ENCODE measurements at regions not wholly inside any gene's neighbourhood (a gene's known extent, or its start where the extent isn't known, plus 50 kb on each side); places are given as distances from the start of the nearest gene placed in this dataset.

GRCh38 chr7:68892236-68892635 is 706.0 kb upstream of the AUTS2 start:
- H2BK20ac ChIP-seq (ENCODE audit: low read length): no peak overlapping the region
- H3K23ac ChIP-seq (ENCODE audit: insufficient read length): no peak overlapping the region
- H3K4me2 ChIP-seq (ENCODE audit: insufficient read depth in 1 of 2, low read depth in 2 of 2, low read length in 2 of 2): no peak overlapping the region
- H2AFZ ChIP-seq (ENCODE audit: low read length): no peak overlapping the region; the same call in 1 of the 2 replicates
- no peaks in the 10 kb centered on the region for H3K23me2 ChIP-seq (ENCODE audit: low read depth, low read length)
- no peak overlapping the region for H2BK15ac ChIP-seq (ENCODE audit: low read length)
- TF ChIP-seq TEAD4 (IDR thresholded peaks at IDR 0.05; ENCODE audit: low read depth, low read length): no peak
- ChIA-PET POLR2A (ENCODE audit: partially characterized antibody) (no interaction called here), CTCF (ENCODE audit: partially characterized antibody) (interaction anchor here (0.6 kb wide), 1 partner anchor 378 kb away, joined by 3 read pairs; no protein-coding TSS in a partner anchor)
- no peak overlapping the region for H2AK5ac ChIP-seq (ENCODE audit: low read depth, low read length)
- H3K4ac ChIP-seq (replicated peaks; ENCODE audit: insufficient read length, low read depth, low read length): no peak overlapping the region
- H3K27me3 ChIP-seq (replicated peaks in 1 of 4; ENCODE audit: control insufficient read depth in 3 of 4, extremely low read depth in 1 of 4, insufficient read depth in 3 of 4, low read length in 3 of 4): no peaks in the 10 kb centered on the region
- H3K36me3 ChIP-seq (ENCODE audit: control insufficient read depth in 2 of 4, insufficient read depth in 4 of 4, low read length in 3 of 4): no peaks in the 10 kb centered on the region
- no peak overlapping the region for H2BK5ac ChIP-seq (ENCODE audit: low read depth, low read length)
- H3K14ac ChIP-seq (ENCODE audit: insufficient read length): no peak overlapping the region
- H4K8ac ChIP-seq (ENCODE audit: extremely low read depth, insufficient read depth, low read length): no peak overlapping the region
- 93% methylated on average over 3 of the region's 3 CpGs; no CpG with 5 or more reads in 1 of the 2 experiments for WGBS, 2 experiments (ENCODE audit: extremely low coverage in 1 of 2, insufficient coverage in 1 of 2, insufficient read length in 1 of 2, insufficient replicate concordance in 2 of 2, low coverage in 1 of 2, low lambda C conversion rate in 2 of 2, missing lambda C conversion rate in 1 of 2)
- H3K4me3 ChIP-seq (ENCODE audit: extremely low read depth in 1 of 4, insufficient read depth in 2 of 4, low read depth in 3 of 4, low read length in 4 of 4): no peak overlapping the region
- no peaks in the 10 kb centered on the region for H3K4me1 ChIP-seq (replicated peaks in 1 of 4; ENCODE audit: control insufficient read depth in 3 of 4, insufficient read depth in 4 of 4, low read length in 3 of 4)
- no peak overlapping the region for H4K91ac ChIP-seq (replicated peaks; ENCODE audit: insufficient read length, low read length)
- no peak overlapping the region for H3K56ac ChIP-seq (replicated peaks; ENCODE audit: insufficient read length, low read depth, low read length)
- H3K9me3 ChIP-seq (ENCODE audit: insufficient read depth in 2 of 2, low read depth in 1 of 2, low read length in 1 of 2): no peaks in the 10 kb centered on the region
- H3K9ac ChIP-seq (replicated peaks in 1 of 4; ENCODE audit: extremely low read depth in 1 of 4, low read depth in 3 of 4, low read length in 3 of 4): no peak overlapping the region
- H3K18ac ChIP-seq (ENCODE audit: extremely low read depth, low read length): no peak overlapping the region
- no peak overlapping the region for H3K27ac ChIP-seq (ENCODE audit: low read depth, low read length)
- no peak overlapping the region for H4K5ac ChIP-seq (ENCODE audit: insufficient read length, low read depth, low read length)
- no peaks in the 10 kb centered on the region for H3K79me2 ChIP-seq (ENCODE audit: control insufficient read depth in 1 of 2, insufficient read depth in 2 of 2, low read length in 2 of 2)
- H4K20me1 ChIP-seq (replicated peaks in 1 of 2; ENCODE audit: control insufficient read depth in 1 of 2, insufficient read depth in 2 of 2, low read length in 2 of 2): no peaks in the 10 kb centered on the region
- no peak overlapping the region for H2BK120ac ChIP-seq (replicated peaks; ENCODE audit: low read depth, low read length)
- FAIRE-seq (no peak), DNase-seq (ENCODE audit: low read depth in 1 of 2, low spot score in 2 of 2) (no peak)
- no peak overlapping the region for H2BK12ac ChIP-seq (ENCODE audit: low read depth, low read length)
- no peaks in the 10 kb centered on the region for H3K79me1 ChIP-seq (ENCODE audit: low read depth, low read length)

Data from H1 (cell line).